ENCODE measurements at regions not wholly inside any gene's neighbourhood (a gene's known extent, or its start where the extent isn't known, plus 50 kb on each side); places are given as distances from the start of the nearest gene placed in this dataset.

- Mint-ChIP-seq H3K36me3 (peaks cover 3% of the 10 kb centered on the region; the same call in 1 of the 2 replicates), H3K27me3 (ENCODE audit: low read depth) (no peaks in the 10 kb centered on the region; the same call in 1 of the 2 replicates), H3K4me3 (no peak overlapping the region), H3K27ac (no peak overlapping the region), H3K9me3 (peaks cover 12% of the 10 kb centered on the region), H3K4me1 (0 out of 2 replicates have a peak, but pooled peaks cover 2% of the 10 kb centered on the region)
- ATAC-seq (no peak), DNase-seq (ENCODE audit: low spot score) (no peak)
- ChIA-PET POLR2A (no interaction called here), CTCF (no interaction called here)
- no peak for TF ChIP-seq CREB1 (CRISPR knock-in tag; IDR thresholded peaks at IDR 0.05)
- TF ChIP-seq CBFB (CRISPR knock-in tag; IDR thresholded peaks at IDR 0.05; ENCODE audit: low read depth), result no peak
- TF ChIP-seq TCF7 (CRISPR knock-in tag; IDR thresholded peaks at IDR 0.05; ENCODE audit: low read depth), result no peak
- no peak for TF ChIP-seq STAT6 (CRISPR knock-in tag; conservative IDR thresholded peaks at IDR 0.05; ENCODE audit: low read depth)
Observed at GRCh38 chr5:3362606-3362910, 233.1 kb upstream of the IRX1 start.

GRCh38 chr5:3361811-3362605 is 233.6 kb upstream of the IRX1 start:
- no peak for TF ChIP-seq OVOL2 (CRISPR knock-in tag; IDR thresholded peaks at IDR 0.05; ENCODE audit: borderline replicate concordance)
- no peak for TF ChIP-seq ZNF219 (CRISPR knock-in tag; IDR thresholded peaks at IDR 0.05; ENCODE audit: borderline replicate concordance)
- TF ChIP-seq KAT7 (CRISPR knock-in tag; IDR thresholded peaks at IDR 0.05; ENCODE audit: borderline replicate concordance), result no peak
- no peak for TF ChIP-seq MYBL2 (CRISPR knock-in tag; IDR thresholded peaks at IDR 0.05)
- no peak for TF ChIP-seq ZMAT4 (CRISPR knock-in tag; IDR thresholded peaks at IDR 0.05)
- TF ChIP-seq ZNF232 (CRISPR knock-in tag; IDR thresholded peaks at IDR 0.05), result no peak
- TF ChIP-seq GRHL2 (CRISPR knock-in tag; IDR thresholded peaks at IDR 0.05; ENCODE audit: insufficient replicate concordance, severe bottlenecking), result no peak
- TF ChIP-seq PRRX2 (CRISPR knock-in tag; IDR thresholded peaks at IDR 0.05), result no peak
- TF ChIP-seq USF1 (CRISPR knock-in tag; IDR thresholded peaks at IDR 0.05), result no peak
- no peak for TF ChIP-seq ZNF416 (CRISPR knock-in tag; IDR thresholded peaks at IDR 0.05)
- no peak for TF ChIP-seq CBFB (CRISPR knock-in tag; IDR thresholded peaks at IDR 0.05; ENCODE audit: low read depth)
- TF ChIP-seq SMAD3 (CRISPR knock-in tag; IDR thresholded peaks at IDR 0.05; ENCODE audit: borderline replicate concordance), result no peak
- no peak for TF ChIP-seq ZNF671 (CRISPR knock-in tag; IDR thresholded peaks at IDR 0.05)
- TF ChIP-seq E2F4 (CRISPR knock-in tag; IDR thresholded peaks at IDR 0.05; ENCODE audit: borderline replicate concordance, low read depth), result no peak
- no peak for TF ChIP-seq CDX4 (CRISPR knock-in tag; IDR thresholded peaks at IDR 0.05; ENCODE audit: borderline replicate concordance)
- 0 out of 2 replicates have a peak, but pooled peaks cover 2% of the 10 kb centered on the region for H3K4me1 Mint-ChIP-seq
- no peak overlapping the region for H3K27ac Mint-ChIP-seq
- no peaks in the 10 kb centered on the region; the same call in 1 of the 2 replicates for H3K27me3 Mint-ChIP-seq (ENCODE audit: low read depth)
- POLR2A ChIA-PET, result no interaction called here
- no peak for DNase-seq (ENCODE audit: low spot score)
- H3K36me3 Mint-ChIP-seq, result peaks cover 3% of the 10 kb centered on the region; the same call in 1 of the 2 replicates
- no peak overlapping the region for H3K4me3 Mint-ChIP-seq
- ATAC-seq, result no peak
- CTCF ChIA-PET, result no interaction called here
- peaks cover 12% of the 10 kb centered on the region for H3K9me3 Mint-ChIP-seq

All from WTC11 (cell line).